Psoas muscle (tissue), 7 donors: ENCODE measurements at regions not wholly inside any gene's neighbourhood (a gene's known extent, or its start where the extent isn't known, plus 50 kb on each side); places are given as distances from the start of the nearest gene placed in this dataset.

Experiments used
- ATAC-seq, 4 donors: fragments of 200-7000 bp; cut with Tn5 transposase; one replicate each; pipeline ENCODE4 v1.9.1; 2020; ENCODE audit warnings: moderate library complexity in 3 of 4, mild to moderate bottlenecking in 2 of 4
- DNase-seq, 2 donors: peaks; one replicate each; pipeline ENCODE4 v3.0.0-alpha.2; 2020
- H3K27ac ChIP-seq: fragments of 200-600 bp; one replicate; pipeline ENCODE4 v1.8.0; 2022
- H3K27me3 ChIP-seq, 3 donors: fragments of 200-600 bp in 1 of 3; one replicate each; pipeline versions ENCODE4 v1.6.1 to v1.8.0; 2013 to 2022; ENCODE audit warnings: low read length in 2 of 3, mild to moderate bottlenecking in 2 of 3, moderate library complexity in 1 of 3; ENCODE audit not compliant: insufficient read depth in 3 of 3
- H3K36me3 ChIP-seq, 2 donors: fragments of 200-600 bp in 1 of 2; one replicate each; pipeline versions ENCODE4 v1.6.1 to v1.8.0; 2013 to 2022; ENCODE audit warnings: low read depth in 1 of 2, mild to moderate bottlenecking in 1 of 2, moderate library complexity in 1 of 2; ENCODE audit not compliant: insufficient read depth in 1 of 2
- H3K4me1 ChIP-seq: fragments of 200-600 bp; one replicate; pipeline ENCODE4 v1.8.0; 2022
- H3K4me3 ChIP-seq: fragments of 200-600 bp; one replicate; pipeline ENCODE4 v1.8.0; 2022; ENCODE audit warnings: mild to moderate bottlenecking
- H3K9me3 ChIP-seq: fragments of 200-600 bp; one replicate; pipeline ENCODE4 v1.8.0; 2022
- WGBS, 3 donors: extraction: QIAGEN DNeasy Blood & Tissue Kit; methylation state at CpG; one replicate each; pipeline versions ENCODE4 v1.1.6 to v1.1.7; 2013; 5-methylcytosine and 5-hydroxymethylcytosine counted together
- intact Hi-C, 2 donors: fragments of 100-400 bp; cut with DNase I; formaldehyde crosslinking; loops; one replicate each; pipeline versions ENCODE4 v1.11.0 to v1.14.2; 2022
- TF ChIP-seq, protein P1 (sequence below): fragments of 200-600 bp; IDR thresholded peaks from one replicate; pipeline ENCODE4 v1.8.0; 2022; ENCODE audit warnings: antibody characterized with exemption
- donor health status: healthy with polysubstance abuse.
- donor health status: DM: no; HTN: no; CAD: no; lungs with moderate emphysema.
- donor health status: Bipolar disorder and iron deficiency.
- donor health status: healthy.
- donor health status: DM: yes; HTN: yes; CAD: no.
- donor health status: DM: no; HTN: no; CAD: no.
- donor health status: DM: yes; HTN: yes; CAD: no.

DNA sequence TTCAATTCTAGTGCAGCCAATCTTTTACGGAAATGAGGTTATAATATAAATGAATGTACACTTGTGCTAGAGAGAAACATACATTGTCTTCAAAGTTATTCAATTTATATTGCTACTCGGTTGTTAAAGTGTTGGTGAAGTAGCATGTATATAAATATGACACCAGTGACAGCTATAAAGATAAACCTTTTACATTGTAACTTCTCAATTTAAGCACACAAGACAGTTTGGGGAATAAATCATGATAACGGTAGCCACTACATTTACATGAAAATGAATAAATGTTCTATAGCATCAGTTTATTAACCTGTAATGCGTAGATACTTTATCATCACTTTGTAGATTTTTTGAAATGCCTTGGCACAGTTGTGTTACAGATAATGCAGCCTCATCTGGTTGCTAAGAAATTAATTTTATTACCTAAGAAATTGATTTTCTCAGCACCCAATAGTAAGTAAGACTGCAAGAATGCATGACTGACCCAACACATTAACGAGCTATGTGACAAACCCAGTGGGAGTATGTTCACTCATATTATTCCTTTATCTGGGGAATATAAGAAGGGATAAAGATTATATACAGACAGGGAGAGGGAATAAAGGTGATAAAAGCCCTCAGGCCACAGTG is 283.9 kb upstream of the NPVF start:
- no peaks in the 10 kb centered on the region for H3K36me3 ChIP-seq
- no peak overlapping the region for H3K27ac ChIP-seq
- no peak for DNase-seq
- peaks cover 8% of the 10 kb centered on the region for H3K9me3 ChIP-seq
- intact Hi-C loops, result no loop called here
- no peak for ATAC-seq
- TF ChIP-seq, protein P1, sequence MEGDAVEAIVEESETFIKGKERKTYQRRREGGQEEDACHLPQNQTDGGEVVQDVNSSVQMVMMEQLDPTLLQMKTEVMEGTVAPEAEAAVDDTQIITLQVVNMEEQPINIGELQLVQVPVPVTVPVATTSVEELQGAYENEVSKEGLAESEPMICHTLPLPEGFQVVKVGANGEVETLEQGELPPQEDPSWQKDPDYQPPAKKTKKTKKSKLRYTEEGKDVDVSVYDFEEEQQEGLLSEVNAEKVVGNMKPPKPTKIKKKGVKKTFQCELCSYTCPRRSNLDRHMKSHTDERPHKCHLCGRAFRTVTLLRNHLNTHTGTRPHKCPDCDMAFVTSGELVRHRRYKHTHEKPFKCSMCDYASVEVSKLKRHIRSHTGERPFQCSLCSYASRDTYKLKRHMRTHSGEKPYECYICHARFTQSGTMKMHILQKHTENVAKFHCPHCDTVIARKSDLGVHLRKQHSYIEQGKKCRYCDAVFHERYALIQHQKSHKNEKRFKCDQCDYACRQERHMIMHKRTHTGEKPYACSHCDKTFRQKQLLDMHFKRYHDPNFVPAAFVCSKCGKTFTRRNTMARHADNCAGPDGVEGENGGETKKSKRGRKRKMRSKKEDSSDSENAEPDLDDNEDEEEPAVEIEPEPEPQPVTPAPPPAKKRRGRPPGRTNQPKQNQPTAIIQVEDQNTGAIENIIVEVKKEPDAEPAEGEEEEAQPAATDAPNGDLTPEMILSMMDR, result no peak
- no peak overlapping the region for H3K4me3 ChIP-seq
- no peaks in the 10 kb centered on the region for H3K4me1 ChIP-seq
- WGBS, 3 donors, result 68 to 72% (median 71%) methylated on average over 5 of the region's 5 CpGs
- H3K27me3 ChIP-seq, result no peaks in the 10 kb centered on the region

DNA sequence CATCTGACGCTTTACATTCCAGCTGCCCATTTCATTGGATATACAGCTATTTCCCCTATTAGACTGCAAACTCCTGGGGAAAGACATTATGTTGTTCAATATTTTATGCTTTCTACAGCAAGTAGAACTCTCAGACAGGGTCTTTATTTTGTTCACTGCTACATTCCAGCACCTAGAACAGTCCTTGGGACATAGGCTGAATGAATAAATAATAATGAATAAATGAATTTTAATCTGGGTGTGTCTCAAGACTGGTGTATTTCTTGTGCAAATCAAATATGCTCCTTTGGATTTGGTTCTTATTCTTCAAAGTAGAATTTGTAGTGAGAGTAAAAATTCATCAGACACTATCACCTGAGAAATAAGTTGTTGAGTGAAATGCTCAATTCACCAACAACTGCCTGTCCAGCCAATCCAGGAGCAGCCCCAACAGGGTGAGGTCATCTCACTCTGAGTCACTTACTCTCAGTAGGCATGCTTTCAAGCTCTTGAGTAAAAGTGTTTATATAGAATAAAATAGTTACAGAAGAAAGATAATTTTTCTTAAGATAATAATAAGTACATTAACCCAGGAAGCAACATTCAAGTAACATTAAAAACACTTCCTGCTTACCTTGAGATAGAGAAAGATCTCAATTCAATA is 287.5 kb upstream of the NPVF start:
- Histone ChIP-seq H3K4me1 (no peaks in the 10 kb centered on the region), H3K27ac (no peak overlapping the region), H3K4me3 (no peak overlapping the region), H3K9me3 (no peaks in the 10 kb centered on the region), H3K27me3 (no peaks in the 10 kb centered on the region), H3K36me3 (no peaks in the 10 kb centered on the region)
- intact Hi-C loops, result no loop called here
- ATAC-seq (no peak), DNase-seq (no peak)
- 91 to 97% (median 91%) methylated on average over 1 of the region's 1 CpG for WGBS, 3 donors
- TF ChIP-seq, protein P1, result no peak

DNA sequence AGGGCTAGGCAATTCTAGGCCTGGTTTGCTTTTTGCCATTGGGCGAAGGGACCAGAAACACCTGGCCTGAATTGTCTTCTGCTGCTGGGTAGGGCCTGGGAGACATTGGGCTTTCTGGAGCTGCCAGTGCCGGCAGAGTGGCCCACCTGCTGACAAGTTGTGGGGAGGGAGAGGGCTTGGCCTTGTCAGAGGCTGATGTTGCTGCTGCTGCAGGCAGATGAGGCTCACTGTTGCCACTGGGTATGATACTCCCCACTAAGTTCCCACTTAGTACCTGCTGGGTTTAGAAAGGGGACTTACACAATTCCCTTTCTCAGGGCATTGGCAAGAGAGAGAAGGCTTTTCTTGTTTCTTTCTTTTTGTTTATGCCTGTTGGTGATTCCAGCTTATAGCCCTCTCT is 289.6 kb upstream of the NPVF start:
- no peak for ATAC-seq
- Histone ChIP-seq H3K4me1 (no peaks in the 10 kb centered on the region), H3K4me3 (no peak overlapping the region), H3K36me3 (no peaks in the 10 kb centered on the region), H3K27me3 (no peaks in the 10 kb centered on the region), H3K9me3 (no peaks in the 10 kb centered on the region), H3K27ac (no peak overlapping the region)
- TF ChIP-seq, protein P1, result no peak
- 78 to 84% (median 81%) methylated on average over 2 of the region's 2 CpGs for WGBS, 3 donors
- intact Hi-C loops, result no loop called here
- DNase-seq, result no peak

DNA sequence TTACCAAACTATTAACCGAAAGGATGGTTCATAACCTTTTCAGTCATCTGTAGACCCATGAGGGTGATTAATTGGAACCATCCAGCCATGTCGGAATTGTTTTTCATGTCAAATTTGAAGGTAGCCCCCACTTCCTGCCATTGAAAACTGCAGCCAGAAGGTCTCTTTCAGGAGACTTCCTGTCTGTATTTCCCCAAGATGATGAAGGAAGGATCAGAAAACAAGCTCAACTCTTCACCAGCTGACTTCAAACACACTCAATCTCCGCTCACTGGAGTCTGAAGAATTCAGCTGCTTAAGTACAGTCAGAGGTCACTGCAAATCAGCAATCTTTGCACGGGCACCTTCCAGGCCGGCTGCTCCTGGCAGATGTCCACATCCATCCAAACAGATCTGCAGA is 291.7 kb upstream of the NPVF start:
- intact Hi-C loops, result no loop called here
- no peak for DNase-seq

More for the DNA sequence above, 291.7 kb upstream of the NPVF start:
- Histone ChIP-seq H3K27ac (no peak overlapping the region), H3K4me3 (no peak overlapping the region), H3K4me1 (no peaks in the 10 kb centered on the region), H3K36me3 (no peaks in the 10 kb centered on the region), H3K9me3 (no peaks in the 10 kb centered on the region), H3K27me3 (peaks cover 0 to 5% (median 0%) of the 10 kb centered on the region in 3 donors)
- WGBS, 3 donors, result 44% methylated on average over 5 of the region's 5 CpGs
- ATAC-seq, result no peak
- TF ChIP-seq, protein P1, result no peak
